A549 (cell line): ENCODE measurements at regions not wholly inside any gene's neighbourhood (a gene's known extent, or its start where the extent isn't known, plus 50 kb on each side); places are given as distances from the start of the nearest gene placed in this dataset.

Experiments used
- HOXB13 ChIP-seq: fragments of 250-450 bp; sonication (Bioruptor Pico); IDR thresholded peaks from 2 replicates; pipeline ENCODE4 v1.5.0; 2020; ENCODE audit warnings: low read depth, mild to moderate bottlenecking, moderate library complexity
- POLR2A ChIP-seq: IDR thresholded peaks from 2 replicates; pipeline ENCODE4 v1.6.1; 2012; ENCODE audit warnings: mild to moderate bottlenecking, low read length
- RAD21 ChIP-seq, 2 experiments: fragments of >200 bp in 1 of 2; sonication (Bioruptor Twin) in 1 of 2; formaldehyde crosslinking in 1 of 2; IDR thresholded peaks in 1 of 2; conservative IDR thresholded peaks in 1 of 2; 2 replicates in 1 of 2; 3 replicates in 1 of 2; pipeline ENCODE4 v1.6.1; 2012 to 2018; ENCODE audit warnings: inconsistent platforms in 1 of 2
- TF ChIP-seq, protein P1 (sequence below): fragments of >200 bp; sonication (Bioruptor Twin); formaldehyde crosslinking; IDR thresholded peaks from 3 replicates; pipeline ENCODE4 v1.5.1; 2016
- TF ChIP-seq, protein P2 (sequence below): fragments of 450-650 bp; IDR thresholded peaks from 2 replicates; pipeline ENCODE4 v1.6.1; 2014; ENCODE audit warnings: antibody characterized with exemption

GRCh38 chr12:93191956-93192355 is 185.8 kb upstream of the NUDT4 start:
- TF ChIP-seq, protein P1, sequence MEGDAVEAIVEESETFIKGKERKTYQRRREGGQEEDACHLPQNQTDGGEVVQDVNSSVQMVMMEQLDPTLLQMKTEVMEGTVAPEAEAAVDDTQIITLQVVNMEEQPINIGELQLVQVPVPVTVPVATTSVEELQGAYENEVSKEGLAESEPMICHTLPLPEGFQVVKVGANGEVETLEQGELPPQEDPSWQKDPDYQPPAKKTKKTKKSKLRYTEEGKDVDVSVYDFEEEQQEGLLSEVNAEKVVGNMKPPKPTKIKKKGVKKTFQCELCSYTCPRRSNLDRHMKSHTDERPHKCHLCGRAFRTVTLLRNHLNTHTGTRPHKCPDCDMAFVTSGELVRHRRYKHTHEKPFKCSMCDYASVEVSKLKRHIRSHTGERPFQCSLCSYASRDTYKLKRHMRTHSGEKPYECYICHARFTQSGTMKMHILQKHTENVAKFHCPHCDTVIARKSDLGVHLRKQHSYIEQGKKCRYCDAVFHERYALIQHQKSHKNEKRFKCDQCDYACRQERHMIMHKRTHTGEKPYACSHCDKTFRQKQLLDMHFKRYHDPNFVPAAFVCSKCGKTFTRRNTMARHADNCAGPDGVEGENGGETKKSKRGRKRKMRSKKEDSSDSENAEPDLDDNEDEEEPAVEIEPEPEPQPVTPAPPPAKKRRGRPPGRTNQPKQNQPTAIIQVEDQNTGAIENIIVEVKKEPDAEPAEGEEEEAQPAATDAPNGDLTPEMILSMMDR: no peak
- TF ChIP-seq POLR2A (no peak), HOXB13 (CRISPR knock-in tag) (no peak), RAD21 (conservative IDR thresholded peaks at IDR 0.05 in 1 of 2, IDR thresholded peaks at IDR 0.05 in 1 of 2) (no peak)
- TF ChIP-seq, protein P2, sequence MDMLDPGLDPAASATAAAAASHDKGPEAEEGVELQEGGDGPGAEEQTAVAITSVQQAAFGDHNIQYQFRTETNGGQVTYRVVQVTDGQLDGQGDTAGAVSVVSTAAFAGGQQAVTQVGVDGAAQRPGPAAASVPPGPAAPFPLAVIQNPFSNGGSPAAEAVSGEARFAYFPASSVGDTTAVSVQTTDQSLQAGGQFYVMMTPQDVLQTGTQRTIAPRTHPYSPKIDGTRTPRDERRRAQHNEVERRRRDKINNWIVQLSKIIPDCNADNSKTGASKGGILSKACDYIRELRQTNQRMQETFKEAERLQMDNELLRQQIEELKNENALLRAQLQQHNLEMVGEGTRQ: no peak
